HEK293 (cell line): ENCODE measurements at regions not wholly inside any gene's neighbourhood (a gene's known extent, or its start where the extent isn't known, plus 50 kb on each side); places are given as distances from the start of the nearest gene placed in this dataset.

Experiments
- CTCF ChIA-PET: fragments of 350-600 bp; formaldehyde crosslinking; extraction: SDS; loops from one replicate; lab custom pipeline; 2021; ENCODE audit warnings: antibody characterized with exemption; lab: Yijun Ruan, JAX
- POLR2A ChIA-PET: fragments of 300-600 bp; formaldehyde crosslinking; extraction: SDS; loops from one replicate; lab custom pipeline; 2020; ENCODE audit warnings: antibody characterized with exemption, inconsistent platforms; lab: Yijun Ruan, JAX
- H3K27ac ChIP-seq: fragments of 200-500 bp; sonication (Bioruptor generic); 2 replicates; pipeline ENCODE4 v1.5.1; 2014; ENCODE audit warnings: low read depth, low read length, control low read depth, inconsistent platforms; ENCODE audit errors: extremely low read depth
- H3K36me3 ChIP-seq, 2 experiments: fragments of 200-500 bp in 1 of 2; sonication (Bioruptor generic) in 1 of 2; 1 replicate in 1 of 2; 2 replicates in 1 of 2; pipeline ENCODE4 v1.5.1; 2014 to 2017; ENCODE audit warnings: inconsistent platforms in 2 of 2, low read length in 2 of 2; ENCODE audit not compliant: control insufficient read depth in 2 of 2, insufficient read depth in 1 of 2
- H3K4me1 ChIP-seq: fragments of 200-500 bp; sonication (Bioruptor generic); 2 replicates; pipeline ENCODE4 v1.5.1; 2014; ENCODE audit warnings: mild to moderate bottlenecking, low read length, inconsistent platforms; ENCODE audit not compliant: control insufficient read depth, insufficient read depth
- H3K4me3 ChIP-seq: 2 replicates; pipeline ENCODE4 v1.5.1; 2011; ENCODE audit warnings: low read depth, mild to moderate bottlenecking, control low read depth, low read length, moderate library complexity
- H3K9me3 ChIP-seq: fragments of 200-500 bp; sonication (Bioruptor generic); 2 replicates; pipeline ENCODE4 v1.5.1; 2014; ENCODE audit warnings: low read depth, low read length, inconsistent platforms; ENCODE audit not compliant: control insufficient read depth, insufficient read depth
- GLI2 ChIP-seq: fragments of 450-650 bp; formaldehyde crosslinking; IDR thresholded peaks from 2 replicates; pipeline ENCODE4; 2017; ENCODE audit warnings: missing biosample characterization, missing genetic modification characterization, low read depth, borderline replicate concordance
- GLIS1 ChIP-seq: fragments of 450-650 bp; formaldehyde crosslinking; IDR thresholded peaks from 2 replicates; pipeline ENCODE4 v1.5.1; 2016; ENCODE audit warnings: missing biosample characterization, missing genetic modification characterization
- OVOL3 ChIP-seq: fragments of 450-650 bp; formaldehyde crosslinking; IDR thresholded peaks from 2 replicates; pipeline ENCODE4 v1.5.1; 2016; ENCODE audit warnings: missing biosample characterization, missing genetic modification characterization
- SALL2 ChIP-seq: fragments of 450-650 bp; formaldehyde crosslinking; IDR thresholded peaks from 2 replicates; pipeline ENCODE4 v1.5.0; 2017; ENCODE audit warnings: missing biosample characterization, mild to moderate bottlenecking, missing genetic modification characterization, borderline replicate concordance
- YY2 ChIP-seq: fragments of 450-650 bp; formaldehyde crosslinking; IDR thresholded peaks from 2 replicates; pipeline ENCODE4 v1.5.1; 2016; ENCODE audit warnings: missing biosample characterization, missing genetic modification characterization
- ZIC2 ChIP-seq: fragments of 450-650 bp; formaldehyde crosslinking; IDR thresholded peaks from 2 replicates; pipeline ENCODE4 v1.5.1; 2016; ENCODE audit warnings: missing biosample characterization, missing genetic modification characterization
- ZNF132 ChIP-seq: fragments of 450-650 bp; formaldehyde crosslinking; IDR thresholded peaks from 2 replicates; pipeline ENCODE4 v1.5.1; 2017; ENCODE audit warnings: missing biosample characterization, missing genetic modification characterization, borderline replicate concordance
- ZNF146 ChIP-seq: fragments of 450-650 bp; formaldehyde crosslinking; IDR thresholded peaks from 2 replicates; pipeline ENCODE4 v1.5.1; 2016; ENCODE audit warnings: missing biosample characterization, missing genetic modification characterization
- ZNF19 ChIP-seq: fragments of 450-650 bp; formaldehyde crosslinking; IDR thresholded peaks from 2 replicates; pipeline ENCODE4; 2016; ENCODE audit warnings: missing biosample characterization, missing genetic modification characterization, low read depth
- ZNF558 ChIP-seq: fragments of 450-650 bp; formaldehyde crosslinking; IDR thresholded peaks from 2 replicates; pipeline ENCODE4 v1.5.1; 2016; ENCODE audit warnings: missing biosample characterization, missing genetic modification characterization
- ZNF571 ChIP-seq: fragments of 450-650 bp; formaldehyde crosslinking; IDR thresholded peaks from 2 replicates; pipeline ENCODE4 v1.5.0; 2017; ENCODE audit warnings: missing biosample characterization, missing genetic modification characterization
- ZNF623 ChIP-seq: fragments of 450-650 bp; formaldehyde crosslinking; IDR thresholded peaks from 2 replicates; pipeline ENCODE4 v1.5.1; 2016; ENCODE audit warnings: missing biosample characterization, missing genetic modification characterization
- ZNF624 ChIP-seq: fragments of 450-650 bp; formaldehyde crosslinking; IDR thresholded peaks from 2 replicates; pipeline ENCODE4 v1.5.1; 2017; ENCODE audit warnings: missing biosample characterization, missing genetic modification characterization
- ZNF654 ChIP-seq: fragments of 450-650 bp; formaldehyde crosslinking; IDR thresholded peaks from 2 replicates; pipeline ENCODE4 v1.5.1; 2016; ENCODE audit warnings: low read depth, missing biosample characterization, missing genetic modification characterization
- ZNF660 ChIP-seq: fragments of 450-650 bp; IDR thresholded peaks from 2 replicates; pipeline ENCODE4 v1.5.1; 2018; ENCODE audit warnings: missing biosample characterization, mild to moderate bottlenecking, missing genetic modification characterization
- ZNF692 ChIP-seq: fragments of 450-650 bp; formaldehyde crosslinking; IDR thresholded peaks from 2 replicates; pipeline ENCODE4 v1.5.1; 2016; ENCODE audit warnings: missing biosample characterization, missing genetic modification characterization
- ZNF701 ChIP-seq: fragments of 450-650 bp; formaldehyde crosslinking; IDR thresholded peaks from 2 replicates; pipeline ENCODE4 v1.5.1; 2016; ENCODE audit warnings: missing biosample characterization, missing genetic modification characterization
- ZNF747 ChIP-seq: fragments of 450-650 bp; formaldehyde crosslinking; IDR thresholded peaks from 2 replicates; pipeline ENCODE4 v1.5.1; 2016; ENCODE audit warnings: missing biosample characterization, missing genetic modification characterization
- ZNF768 ChIP-seq: fragments of 450-650 bp; formaldehyde crosslinking; IDR thresholded peaks from 2 replicates; pipeline ENCODE4 v1.5.1; 2018; ENCODE audit warnings: missing biosample characterization, mild to moderate bottlenecking, missing genetic modification characterization
- ZNF785 ChIP-seq: fragments of 450-650 bp; formaldehyde crosslinking; IDR thresholded peaks from 2 replicates; pipeline ENCODE4 v1.5.1; 2016; ENCODE audit warnings: missing biosample characterization, missing genetic modification characterization
- ZNF837 ChIP-seq: fragments of 450-650 bp; formaldehyde crosslinking; IDR thresholded peaks from 2 replicates; pipeline ENCODE4 v1.5.1; 2016; ENCODE audit warnings: missing biosample characterization, missing genetic modification characterization
- TF ChIP-seq, protein P1 (sequence below): fragments of 450-650 bp; formaldehyde crosslinking; IDR thresholded peaks from 2 replicates; pipeline ENCODE4 v1.5.1; 2016; ENCODE audit warnings: missing biosample characterization, missing genetic modification characterization
- TF ChIP-seq, protein P2 (sequence below): fragments of 450-650 bp; formaldehyde crosslinking; IDR thresholded peaks from 2 replicates; pipeline ENCODE4 v1.5.1; 2016; ENCODE audit warnings: missing biosample characterization, missing genetic modification characterization

GRCh38 chr10:125343118-125343925 lies 183.0 kb upstream of the CTBP2 start:
- no peaks in the 10 kb centered on the region for H3K36me3 ChIP-seq
- no peaks in the 10 kb centered on the region; the same call in 1 of the 2 replicates for H3K9me3 ChIP-seq
- H3K4me1 ChIP-seq: no peaks in the 10 kb centered on the region; the same call in 1 of the 2 replicates
- POLR2A ChIA-PET: no interaction called here
- no peak overlapping the region for H3K27ac ChIP-seq
- H3K4me3 ChIP-seq: no peak overlapping the region
- CTCF ChIA-PET: interaction anchor here (0.6 to 1.8 kb wide), 13 partner anchors 9 to 433 kb away, joined by 3 to 6 read pairs (median 3); partner anchors contain the start of gene MMP21
- TF ChIP-seq ZNF558 (tag by site-specific recombination) (no peak), ZNF747 (tag by site-specific recombination) (no peak), ZNF660 (tag by site-specific recombination) (peak; percentile 29; the same call in 1 of the 2 replicates), ZNF654 (tag by site-specific recombination) (peak; percentile 31), ZIC2 (no peak), ZNF785 (tag by site-specific recombination) (no peak), ZNF837 (no peak), ZNF624 (tag by site-specific recombination) (no peak), ZNF146 (peak; percentile 83), ZNF692 (tag by site-specific recombination) (no peak), GLIS1 (no peak), ZNF701 (tag by site-specific recombination) (no peak), ZNF132 (tag by site-specific recombination) (no peak), ZNF768 (tag by site-specific recombination) (no peak)
- TF ChIP-seq, protein P1, sequence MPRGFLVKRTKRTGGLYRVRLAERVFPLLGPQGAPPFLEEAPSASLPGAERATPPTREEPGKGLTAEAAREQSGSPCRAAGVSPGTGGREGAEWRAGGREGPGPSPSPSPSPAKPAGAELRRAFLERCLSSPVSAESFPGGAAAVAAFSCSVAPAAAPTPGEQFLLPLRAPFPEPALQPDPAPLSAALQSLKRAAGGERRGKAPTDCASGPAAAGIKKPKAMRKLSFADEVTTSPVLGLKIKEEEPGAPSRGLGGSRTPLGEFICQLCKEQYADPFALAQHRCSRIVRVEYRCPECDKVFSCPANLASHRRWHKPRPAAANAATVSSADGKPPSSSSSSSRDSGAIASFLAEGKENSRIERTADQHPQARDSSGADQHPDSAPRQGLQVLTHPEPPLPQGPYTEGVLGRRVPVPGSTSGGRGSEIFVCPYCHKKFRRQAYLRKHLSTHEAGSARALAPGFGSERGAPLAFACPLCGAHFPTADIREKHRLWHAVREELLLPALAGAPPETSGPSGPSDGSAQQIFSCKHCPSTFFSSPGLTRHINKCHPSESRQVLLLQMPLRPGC (tag by site-specific recombination): no peak
- TF ChIP-seq, protein P2, sequence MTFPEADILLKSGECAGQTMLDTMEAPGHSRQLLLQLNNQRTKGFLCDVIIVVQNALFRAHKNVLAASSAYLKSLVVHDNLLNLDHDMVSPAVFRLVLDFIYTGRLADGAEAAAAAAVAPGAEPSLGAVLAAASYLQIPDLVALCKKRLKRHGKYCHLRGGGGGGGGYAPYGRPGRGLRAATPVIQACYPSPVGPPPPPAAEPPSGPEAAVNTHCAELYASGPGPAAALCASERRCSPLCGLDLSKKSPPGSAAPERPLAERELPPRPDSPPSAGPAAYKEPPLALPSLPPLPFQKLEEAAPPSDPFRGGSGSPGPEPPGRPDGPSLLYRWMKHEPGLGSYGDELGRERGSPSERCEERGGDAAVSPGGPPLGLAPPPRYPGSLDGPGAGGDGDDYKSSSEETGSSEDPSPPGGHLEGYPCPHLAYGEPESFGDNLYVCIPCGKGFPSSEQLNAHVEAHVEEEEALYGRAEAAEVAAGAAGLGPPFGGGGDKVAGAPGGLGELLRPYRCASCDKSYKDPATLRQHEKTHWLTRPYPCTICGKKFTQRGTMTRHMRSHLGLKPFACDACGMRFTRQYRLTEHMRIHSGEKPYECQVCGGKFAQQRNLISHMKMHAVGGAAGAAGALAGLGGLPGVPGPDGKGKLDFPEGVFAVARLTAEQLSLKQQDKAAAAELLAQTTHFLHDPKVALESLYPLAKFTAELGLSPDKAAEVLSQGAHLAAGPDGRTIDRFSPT (tag by site-specific recombination): no peak

DNA sequence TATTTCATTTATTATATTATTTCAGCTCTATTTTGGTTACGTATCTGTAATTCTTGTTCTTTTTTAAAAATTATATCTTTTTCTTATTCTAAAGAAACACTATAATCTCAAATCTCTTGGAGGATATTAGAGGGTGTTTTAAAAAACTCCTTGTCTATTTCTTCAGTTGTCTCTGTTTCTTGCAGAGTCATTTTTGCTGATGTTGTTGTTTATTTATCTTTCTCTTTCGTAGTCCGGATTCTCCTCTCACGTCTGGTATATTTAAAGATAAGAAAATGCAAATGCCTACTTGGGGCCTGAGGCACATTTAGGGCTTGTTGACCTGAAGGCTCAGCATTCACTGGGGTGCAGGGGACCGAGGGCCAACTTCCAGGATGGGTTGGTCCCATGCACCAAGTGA lies 181.2 kb upstream of the CTBP2 start:
- no peak overlapping the region for H3K4me3 ChIP-seq
- H3K4me1 ChIP-seq: no peaks in the 10 kb centered on the region; the same call in 1 of the 2 replicates
- H3K27ac ChIP-seq: no peak overlapping the region
- TF ChIP-seq ZNF768 (tag by site-specific recombination) (no peak), ZNF571 (tag by site-specific recombination) (no peak), ZNF623 (no peak), SALL2 (tag by site-specific recombination) (no peak), OVOL3 (tag by site-specific recombination) (no peak), ZNF19 (tag by site-specific recombination) (no peak), GLI2 (tag by site-specific recombination) (no peak), YY2 (tag by site-specific recombination) (no peak)
- no peaks in the 10 kb centered on the region for H3K36me3 ChIP-seq
- POLR2A ChIA-PET: no interaction called here
- no peaks in the 10 kb centered on the region; the same call in 1 of the 2 replicates for H3K9me3 ChIP-seq
- CTCF ChIA-PET: interaction anchor here (0.6 to 1.8 kb wide), 2 partner anchors 283 to 294 kb away, joined by 4 to 6 read pairs; no protein-coding TSS in a partner anchor
